Lung microvascular endothelial cell (primary cell): ENCODE measurements at regions not wholly inside any gene's neighbourhood (a gene's known extent, or its start where the extent isn't known, plus 50 kb on each side); places are given as distances from the start of the nearest gene placed in this dataset.
"Not testable (repeated sequence)": the region's sequence is repeated elsewhere in the genome, so short reads cannot be mapped to it uniquely, and the experiment has no call there.

ENCODE experiments used
- DNase-seq, 2 donors: peaks; one replicate each; pipeline versions ENCODE4 v3.0.0 to v3.0.0-alpha.2; 2010; ENCODE audit warnings: low read depth in 2 of 2

- no peak for DNase-seq
Measured at GRCh38 chr5:6110441-6111005, 267.8 kb downstream of the MED10 start.

GRCh38 chr5:6108981-6109825 lies 269.1 kb downstream of the MED10 start:
- DNase-seq, result no peak

- DNase-seq, result no peak
Measured at GRCh38 chr5:6108540-6108848, 269.9 kb downstream of the MED10 start.

- DNase-seq, result no peak
Measured at GRCh38 chr5:6107675-6108539, 270.4 kb downstream of the MED10 start.

GRCh38 chr5:6106756-6107155 lies 271.6 kb downstream of the MED10 start:
- no peak for DNase-seq

GRCh38 chr5:6105320-6105719 lies 273.0 kb downstream of the MED10 start:
- no peak for DNase-seq

GRCh38 chr5:6096101-6096500 lies 282.2 kb downstream of the MED10 start:
- DNase-seq, result no peak

- not testable (repeated sequence) for DNase-seq
Measured at GRCh38 chr5:6094180-6094579, 284.2 kb downstream of the MED10 start.

GRCh38 chr5:6090838-6091237 lies 287.5 kb downstream of the MED10 start:
- no peak for DNase-seq

- DNase-seq, result no peak
Measured at GRCh38 chr5:6090079-6090654, 288.2 kb downstream of the MED10 start.

- no peak for DNase-seq
Measured at GRCh38 chr5:6088706-6089105, 289.6 kb downstream of the MED10 start.

GRCh38 chr5:6087576-6087975 lies 290.8 kb downstream of the MED10 start:
- DNase-seq, result no peak

- DNase-seq, result no peak
Measured at GRCh38 chr5:6086871-6087270, 291.5 kb downstream of the MED10 start.

GRCh38 chr5:6085341-6085860 lies 292.9 kb downstream of the MED10 start:
- DNase-seq, result no peak

- no peak for DNase-seq
Measured at GRCh38 chr5:6084836-6085235, 293.5 kb downstream of the MED10 start.

- no peak for DNase-seq
Measured at GRCh38 chr5:6084376-6084775, 294.0 kb downstream of the MED10 start.

GRCh38 chr5:6083311-6083978 lies 294.9 kb downstream of the MED10 start:
- DNase-seq, result no peak

GRCh38 chr5:6082685-6083084 lies 295.7 kb downstream of the MED10 start:
- no peak for DNase-seq

- no peak for DNase-seq
Measured at GRCh38 chr5:6081727-6082210, 296.6 kb downstream of the MED10 start.

GRCh38 chr5:6080930-6081726 lies 297.2 kb downstream of the MED10 start:
- DNase-seq, result no peak
